HUES6 (cell line): ENCODE measurements at regions not wholly inside any gene's neighbourhood (a gene's known extent, or its start where the extent isn't known, plus 50 kb on each side); places are given as distances from the start of the nearest gene placed in this dataset.
A peak's percentile ranks its signal among the peaks of the same experiment; 100 is the strongest.
"Not testable (repeated sequence)": the region's sequence is repeated elsewhere in the genome, so short reads cannot be mapped to it uniquely, and the experiment has no call there.

Experiments
- H3K27ac ChIP-seq: 2 replicates; pipeline ENCODE4 v1.7.0; 2013; ENCODE audit warnings: low read depth, mild to moderate bottlenecking, low read length, inconsistent platforms
- H3K27me3 ChIP-seq: 2 replicates; pipeline ENCODE4 v1.6.1; 2013; ENCODE audit warnings: low read length; ENCODE audit not compliant: control insufficient read depth, insufficient read depth
- H3K36me3 ChIP-seq: 2 replicates; pipeline ENCODE4 v1.6.1; 2013; ENCODE audit warnings: low read length; ENCODE audit not compliant: control insufficient read depth, insufficient read depth
- H3K4me1 ChIP-seq: 2 replicates; pipeline ENCODE4 v1.6.1; 2013; ENCODE audit warnings: low read length; ENCODE audit not compliant: control insufficient read depth, insufficient read depth
- H3K4me3 ChIP-seq: 2 replicates; pipeline ENCODE4 v1.5.1; 2013; ENCODE audit warnings: low read depth, low read length
- H3K9ac ChIP-seq: one replicate; pipeline ENCODE4 v1.6.1; 2013; ENCODE audit warnings: mild to moderate bottlenecking, low read length
- H3K9me3 ChIP-seq: 2 replicates; pipeline ENCODE4 v1.6.1; 2013; ENCODE audit warnings: low read depth, low read length; ENCODE audit not compliant: control insufficient read depth, insufficient read depth

GRCh38 chr7:73170902-73171301, 85.1 kb upstream of the SPDYE9 start:
- H3K9me3 ChIP-seq, H3K4me1 ChIP-seq, H3K4me3 ChIP-seq, H3K27me3 ChIP-seq, H3K36me3 ChIP-seq, H3K9ac ChIP-seq, H3K27ac ChIP-seq: not testable (repeated sequence)

- H3K9ac ChIP-seq, H3K4me1 ChIP-seq, H3K4me3 ChIP-seq, H3K9me3 ChIP-seq, H3K27me3 ChIP-seq, H3K27ac ChIP-seq, H3K36me3 ChIP-seq: not testable (repeated sequence)
Measured at GRCh38 chr7:73170415-73170814, 84.6 kb upstream of the SPDYE9 start.

DNA sequence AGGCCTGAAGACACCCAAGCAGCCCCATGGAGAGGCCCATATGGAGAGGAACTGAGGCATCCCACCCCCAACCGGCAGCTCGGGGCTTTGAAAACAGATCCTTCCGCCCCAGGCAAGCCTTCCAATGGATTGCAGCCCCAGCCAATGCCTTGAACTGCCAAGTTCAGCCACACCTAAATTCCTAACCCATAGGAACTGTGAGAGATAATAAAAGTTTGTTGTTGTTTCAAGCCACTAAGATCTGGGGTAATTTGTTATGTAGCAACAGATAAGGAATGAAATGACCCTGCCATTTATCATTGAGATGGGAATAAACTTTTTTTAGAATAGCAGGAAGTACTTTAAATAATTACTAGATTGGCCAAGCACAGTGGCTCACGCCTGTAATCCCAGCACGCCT, 80.3 kb upstream of the SPDYE9 start:
- H3K4me3 ChIP-seq, H3K27me3 ChIP-seq, H3K4me1 ChIP-seq, H3K9me3 ChIP-seq, H3K9ac ChIP-seq, H3K36me3 ChIP-seq, H3K27ac ChIP-seq: not testable (repeated sequence)

- not testable (repeated sequence) for H3K4me3 ChIP-seq, H3K4me1 ChIP-seq, H3K36me3 ChIP-seq, H3K27ac ChIP-seq, H3K9me3 ChIP-seq, H3K27me3 ChIP-seq, H3K9ac ChIP-seq
Measured at GRCh38 chr7:73162680-73163079, 76.8 kb upstream of the SPDYE9 start.

DNA sequence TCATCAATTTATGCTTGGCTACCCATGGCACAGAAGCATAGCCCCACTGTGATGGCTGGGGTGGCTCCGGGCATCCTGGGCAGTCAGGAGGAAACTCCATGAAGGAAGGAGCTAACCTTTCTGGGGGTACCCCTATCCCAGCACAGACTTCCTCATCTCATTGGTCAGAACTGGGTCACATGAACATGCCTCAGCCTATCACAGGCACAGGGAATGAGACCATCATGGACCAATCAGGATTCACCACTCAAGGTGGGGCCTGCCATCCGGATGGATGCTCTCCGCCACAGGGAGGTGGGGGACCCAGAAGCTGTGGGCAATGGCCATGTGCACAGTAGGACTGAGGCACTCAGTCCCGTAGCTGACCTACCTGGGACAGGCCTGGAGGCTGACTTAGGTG, 75.9 kb upstream of the SPDYE9 start:
- H3K36me3 ChIP-seq, H3K27ac ChIP-seq, H3K27me3 ChIP-seq, H3K4me1 ChIP-seq, H3K4me3 ChIP-seq, H3K9ac ChIP-seq, H3K9me3 ChIP-seq: not testable (repeated sequence)

DNA sequence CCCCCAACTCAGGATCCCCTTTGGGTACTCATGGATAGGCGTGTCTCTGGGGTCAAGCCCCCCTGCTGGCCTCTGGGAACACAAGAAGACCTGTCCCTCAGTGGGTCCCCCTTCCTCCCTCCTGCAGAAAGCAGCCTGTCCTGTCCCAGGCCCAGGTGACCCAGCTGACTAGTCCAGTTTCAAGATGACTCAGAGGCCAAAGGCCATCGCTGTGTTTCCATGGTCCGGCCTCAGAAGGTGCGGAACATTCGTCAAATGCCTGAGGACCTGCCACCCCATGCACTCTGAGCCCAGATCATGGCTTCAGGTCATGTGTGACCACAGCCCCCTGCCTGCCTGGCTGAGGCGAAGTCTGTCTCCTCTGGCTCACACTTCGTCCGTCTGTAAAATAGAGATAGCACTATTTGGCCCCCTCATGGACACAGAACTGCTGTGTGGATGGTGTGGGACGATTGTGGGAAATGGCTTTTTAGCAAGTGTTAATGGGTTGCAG, 71.4 kb upstream of the SPDYE9 start:
- H3K9ac ChIP-seq, H3K27me3 ChIP-seq, H3K4me1 ChIP-seq, H3K36me3 ChIP-seq, H3K27ac ChIP-seq, H3K4me3 ChIP-seq, H3K9me3 ChIP-seq: not testable (repeated sequence)

DNA sequence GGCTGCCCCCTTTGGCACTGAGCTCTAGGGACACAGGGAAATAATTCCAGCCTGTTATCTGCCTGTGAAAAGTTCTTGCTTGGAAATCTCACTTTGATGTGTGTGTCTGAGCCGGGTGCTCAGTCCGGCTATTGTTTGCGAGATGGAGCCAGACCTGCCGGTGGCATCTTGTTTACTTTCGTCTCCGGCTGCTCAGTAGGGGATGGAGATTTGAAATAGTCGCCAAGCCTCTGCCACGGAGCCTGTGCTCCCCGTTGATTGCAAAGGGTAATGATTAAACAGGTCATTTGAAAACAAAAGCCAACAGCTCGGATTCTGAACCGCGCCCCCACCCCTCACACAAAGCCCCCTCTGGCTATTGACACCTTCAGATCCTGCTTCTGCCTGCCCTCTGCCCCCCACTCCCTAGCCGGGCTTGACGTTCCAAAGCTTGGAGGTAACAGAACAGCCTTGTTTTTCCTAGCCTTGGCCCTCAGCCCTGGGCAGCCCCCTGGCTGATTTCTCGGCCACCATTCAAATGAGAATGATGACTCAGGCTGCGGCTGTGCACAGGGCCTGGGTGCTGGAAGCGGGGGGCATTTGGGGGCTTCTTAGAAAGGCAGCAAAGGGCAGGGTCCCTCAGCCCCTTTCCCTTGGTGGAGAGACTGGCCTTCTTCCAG, 70.8 kb upstream of the SPDYE9 start:
- H3K9me3 ChIP-seq, H3K27ac ChIP-seq, H3K27me3 ChIP-seq, H3K9ac ChIP-seq, H3K36me3 ChIP-seq, H3K4me1 ChIP-seq: not testable (repeated sequence)
- H3K4me3 ChIP-seq = peak overlapping the region; percentile 39; the same call in 1 of the 2 replicates

DNA sequence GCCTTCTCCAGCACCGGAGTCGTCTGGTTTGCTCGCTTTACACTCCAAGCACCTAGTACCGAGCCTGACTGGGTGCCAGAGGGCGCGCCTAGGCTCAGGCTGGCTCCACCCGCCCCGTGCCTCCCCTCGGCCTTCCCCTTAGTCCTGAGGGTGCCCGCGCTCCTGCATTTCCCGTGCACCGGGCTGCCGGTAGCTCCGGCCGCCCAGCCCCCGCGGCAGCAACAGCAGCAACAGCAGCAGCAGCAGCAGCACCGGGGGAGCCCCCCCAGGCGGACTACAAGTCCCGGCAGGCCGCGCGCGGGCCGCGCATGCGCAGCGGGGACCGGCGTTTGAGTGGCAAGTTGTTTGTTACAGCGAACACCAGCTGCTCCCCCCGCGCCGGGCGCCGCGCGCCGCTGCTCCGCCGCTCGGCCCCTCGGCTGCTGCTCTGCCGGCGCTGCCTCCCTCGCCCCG, 68.8 kb upstream of the SPDYE9 start:
- not testable (repeated sequence) for H3K27me3 ChIP-seq, H3K27ac ChIP-seq, H3K4me1 ChIP-seq, H3K9ac ChIP-seq, H3K9me3 ChIP-seq, H3K36me3 ChIP-seq
- H3K4me3 ChIP-seq = peak overlapping the region; percentile 51

GRCh38 chr7:73153921-73154585, 68.2 kb upstream of the SPDYE9 start:
- H3K4me1 ChIP-seq, H3K9me3 ChIP-seq, H3K27me3 ChIP-seq, H3K27ac ChIP-seq, H3K9ac ChIP-seq, H3K36me3 ChIP-seq: not testable (repeated sequence)
- H3K4me3 ChIP-seq = peak overlapping the region; percentile 51

GRCh38 chr7:73148570-73148969, 62.7 kb upstream of the SPDYE9 start:
- H3K4me3 ChIP-seq = not testable (repeated sequence)

DNA sequence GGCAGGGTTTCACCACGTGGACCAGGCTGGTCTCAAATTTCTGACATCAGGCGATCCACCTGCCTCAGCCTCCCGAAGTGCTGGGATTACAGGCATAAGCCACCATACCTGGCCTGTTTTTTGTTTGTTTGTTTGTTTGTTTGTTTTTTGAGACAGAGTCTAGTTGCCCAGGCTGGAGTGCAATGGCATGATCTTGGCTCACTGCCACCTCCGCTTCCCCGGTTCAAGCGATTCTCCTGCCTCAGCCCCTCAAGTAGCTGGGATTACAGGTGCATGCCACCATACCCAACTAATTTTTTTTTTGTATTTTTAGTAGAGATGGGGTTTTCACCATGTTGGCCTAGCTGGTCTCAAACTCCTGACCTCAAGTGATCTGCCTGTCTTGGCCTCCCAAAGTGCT, 61.8 kb upstream of the SPDYE9 start:
- not testable (repeated sequence) for H3K4me3 ChIP-seq, H3K9ac ChIP-seq

More at GRCh38 chr7:73148570-73148969, 62.7 kb upstream of the SPDYE9 start:
- H3K27me3 ChIP-seq, H3K9me3 ChIP-seq, H3K27ac ChIP-seq, H3K36me3 ChIP-seq, H3K4me1 ChIP-seq, H3K9ac ChIP-seq: not testable (repeated sequence)

More for the DNA sequence above, 61.8 kb upstream of the SPDYE9 start:
- H3K27ac ChIP-seq, H3K27me3 ChIP-seq, H3K9me3 ChIP-seq, H3K36me3 ChIP-seq, H3K4me1 ChIP-seq: not testable (repeated sequence)
